ENCODE measurements at regions not wholly inside any gene's neighbourhood (a gene's known extent, or its start where the extent isn't known, plus 50 kb on each side); places are given as distances from the start of the nearest gene placed in this dataset.

GRCh38 chr11:27242591-27242990 lies 120.4 kb downstream of the CCDC34 start:
- no peak for DNase-seq
- TF ChIP-seq, protein P1, sequence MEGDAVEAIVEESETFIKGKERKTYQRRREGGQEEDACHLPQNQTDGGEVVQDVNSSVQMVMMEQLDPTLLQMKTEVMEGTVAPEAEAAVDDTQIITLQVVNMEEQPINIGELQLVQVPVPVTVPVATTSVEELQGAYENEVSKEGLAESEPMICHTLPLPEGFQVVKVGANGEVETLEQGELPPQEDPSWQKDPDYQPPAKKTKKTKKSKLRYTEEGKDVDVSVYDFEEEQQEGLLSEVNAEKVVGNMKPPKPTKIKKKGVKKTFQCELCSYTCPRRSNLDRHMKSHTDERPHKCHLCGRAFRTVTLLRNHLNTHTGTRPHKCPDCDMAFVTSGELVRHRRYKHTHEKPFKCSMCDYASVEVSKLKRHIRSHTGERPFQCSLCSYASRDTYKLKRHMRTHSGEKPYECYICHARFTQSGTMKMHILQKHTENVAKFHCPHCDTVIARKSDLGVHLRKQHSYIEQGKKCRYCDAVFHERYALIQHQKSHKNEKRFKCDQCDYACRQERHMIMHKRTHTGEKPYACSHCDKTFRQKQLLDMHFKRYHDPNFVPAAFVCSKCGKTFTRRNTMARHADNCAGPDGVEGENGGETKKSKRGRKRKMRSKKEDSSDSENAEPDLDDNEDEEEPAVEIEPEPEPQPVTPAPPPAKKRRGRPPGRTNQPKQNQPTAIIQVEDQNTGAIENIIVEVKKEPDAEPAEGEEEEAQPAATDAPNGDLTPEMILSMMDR (IDR thresholded peaks at IDR 0.05), result no peak
- H3K4me1 ChIP-seq, result no peaks in the 10 kb centered on the region
- no peaks in the 10 kb centered on the region for H3K27me3 ChIP-seq
- intact Hi-C loops (cut with DNase I; ENCODE audit: low total_unique reads), result no loop called here
- H3K36me3 ChIP-seq, result no peaks in the 10 kb centered on the region
- no peak overlapping the region for H3K27ac ChIP-seq
- no peak overlapping the region for H3K4me3 ChIP-seq
- H3K9me3 ChIP-seq, result no peaks in the 10 kb centered on the region

DNA sequence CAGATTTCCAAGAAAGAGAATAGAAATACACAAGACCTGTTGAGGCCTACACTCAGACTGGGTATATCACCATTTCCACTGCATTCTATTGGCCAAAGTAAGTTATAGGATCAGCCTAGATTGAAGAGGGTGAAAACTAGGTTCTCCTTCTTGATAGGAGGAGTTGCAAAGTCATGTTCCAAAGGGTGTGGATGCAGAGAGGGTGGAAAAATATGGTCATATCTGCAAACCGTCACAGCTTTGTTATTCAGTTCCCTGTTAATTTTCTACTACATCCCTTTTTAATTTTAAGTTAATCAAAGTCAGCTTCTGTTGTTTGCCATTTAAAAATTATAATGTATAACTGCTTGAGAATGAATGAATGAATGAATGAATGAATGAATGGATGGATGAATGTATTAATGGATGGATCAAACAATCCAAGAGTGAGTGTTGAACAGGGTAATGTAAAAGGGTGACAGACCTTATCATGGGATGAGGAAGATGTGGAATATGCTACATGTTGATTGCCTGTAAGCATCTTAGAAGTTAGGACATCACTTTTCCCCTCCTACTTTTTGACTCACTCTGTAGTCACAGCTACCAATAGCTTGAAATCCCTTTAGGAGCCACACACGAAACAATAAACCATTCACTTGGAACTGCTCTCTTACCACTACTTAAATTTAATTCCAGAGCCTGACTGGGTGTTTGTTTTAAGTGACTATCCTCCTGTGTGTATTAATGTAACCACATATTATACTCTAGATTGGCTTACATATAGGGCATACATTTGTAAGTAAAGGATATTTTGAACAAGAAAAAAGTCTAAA lies 121.5 kb downstream of the CCDC34 start:
- H3K4me3 ChIP-seq, result no peak overlapping the region
- no peaks in the 10 kb centered on the region for H3K36me3 ChIP-seq
- intact Hi-C loops (cut with DNase I; ENCODE audit: low total_unique reads), result no loop called here
- no peaks in the 10 kb centered on the region for H3K4me1 ChIP-seq
- no peak for DNase-seq
- no peaks in the 10 kb centered on the region for H3K27me3 ChIP-seq
- H3K27ac ChIP-seq, result no peak overlapping the region
- H3K9me3 ChIP-seq, result no peaks in the 10 kb centered on the region
- TF ChIP-seq, protein P1 (IDR thresholded peaks at IDR 0.05), result no peak

DNA sequence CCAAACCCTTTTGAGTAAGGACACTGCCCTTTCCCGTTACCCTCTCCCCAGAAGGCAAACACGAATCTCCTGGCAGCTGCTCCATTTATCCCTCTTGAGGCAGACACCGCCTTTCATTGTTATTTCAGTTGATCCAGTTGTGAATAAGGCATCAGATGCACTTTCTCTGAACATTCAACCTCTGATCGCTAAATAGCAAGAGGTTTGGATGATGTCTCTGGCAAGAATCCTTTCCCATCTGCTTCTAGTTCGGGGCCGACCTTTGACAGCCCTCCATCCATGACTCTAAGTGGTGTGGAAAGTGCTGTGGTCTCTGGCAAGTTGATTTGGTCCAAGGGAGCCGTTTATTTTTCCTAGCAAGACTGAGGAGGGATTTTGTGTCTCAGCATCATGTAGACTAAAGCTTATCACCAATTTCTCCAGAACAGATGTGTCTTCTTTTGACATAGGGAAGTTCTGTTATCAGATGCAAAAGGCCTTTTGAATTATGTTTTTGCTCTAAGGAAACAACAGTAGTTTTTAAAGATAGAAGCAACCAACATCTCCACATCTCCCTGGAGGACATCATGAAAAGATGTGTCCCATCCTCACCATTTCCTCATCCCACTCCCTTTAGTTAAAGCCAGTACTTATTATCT lies 123.6 kb downstream of the CCDC34 start:
- peak in 1 of 2 donors; percentile 33 for DNase-seq
- intact Hi-C loops (cut with DNase I; ENCODE audit: low total_unique reads), result no loop called here
- H3K4me1 ChIP-seq, result peaks cover 0 to 2% (median 1%) of the 10 kb centered on the region in 4 donors
- H3K27me3 ChIP-seq, result no peaks in the 10 kb centered on the region
- TF ChIP-seq, protein P1 (IDR thresholded peaks at IDR 0.05), result no peak
- H3K9me3 ChIP-seq, result no peaks in the 10 kb centered on the region
- H3K27ac ChIP-seq, result no peak overlapping the region
- H3K4me3 ChIP-seq, result no peak overlapping the region
- no peaks in the 10 kb centered on the region for H3K36me3 ChIP-seq

GRCh38 chr11:27238811-27239210 lies 124.2 kb downstream of the CCDC34 start:
- Histone ChIP-seq H3K4me3 (no peak overlapping the region), H3K27ac (no peak overlapping the region), H3K36me3 (no peaks in the 10 kb centered on the region), H3K9me3 (no peaks in the 10 kb centered on the region), H3K4me1 (peaks cover 0 to 9% (median 4%) of the 10 kb centered on the region in 4 donors), H3K27me3 (no peaks in the 10 kb centered on the region)
- no peak for DNase-seq
- TF ChIP-seq, protein P1 (IDR thresholded peaks at IDR 0.05), result no peak
- intact Hi-C loops (cut with DNase I; ENCODE audit: low total_unique reads), result no loop called here

DNA sequence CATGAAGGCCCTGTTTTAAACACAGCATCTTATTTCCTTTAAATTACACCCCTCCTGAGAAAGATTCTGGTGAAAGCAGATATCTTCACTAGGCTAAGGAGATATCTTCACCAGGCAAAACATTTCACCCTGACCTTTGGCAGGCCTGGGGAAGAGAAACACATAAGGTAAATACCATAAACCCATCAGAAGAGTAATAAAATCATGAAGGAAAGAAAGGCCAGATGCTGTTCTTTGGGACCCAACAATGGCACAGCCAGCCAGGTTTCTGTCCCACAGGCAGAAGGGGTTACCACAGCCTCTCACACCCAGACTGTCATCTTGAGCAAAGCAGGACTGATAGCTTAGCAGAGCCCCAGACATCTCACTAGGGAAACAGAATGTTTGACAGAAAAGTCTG lies 125.4 kb downstream of the CCDC34 start:
- intact Hi-C loops (cut with DNase I; ENCODE audit: low total_unique reads), result no loop called here
- no peaks in the 10 kb centered on the region for H3K36me3 ChIP-seq
- no peak overlapping the region for H3K27ac ChIP-seq
- no peak for DNase-seq
- peaks cover 0 to 9% (median 4%) of the 10 kb centered on the region in 4 donors for H3K4me1 ChIP-seq
- H3K9me3 ChIP-seq, result no peaks in the 10 kb centered on the region
- H3K4me3 ChIP-seq, result no peak overlapping the region
- TF ChIP-seq, protein P1 (IDR thresholded peaks at IDR 0.05), result no peak
- no peaks in the 10 kb centered on the region for H3K27me3 ChIP-seq
